ENCODE measurements at regions not wholly inside any gene's neighbourhood (a gene's known extent, or its start where the extent isn't known, plus 50 kb on each side); places are given as distances from the start of the nearest gene placed in this dataset.

GRCh38 chr16:16881814-16882213 lies 502.9 kb downstream of the NPIPA7 start:
- TF ChIP-seq RAD21 (IDR thresholded peaks at IDR 0.05; ENCODE audit: low read length) (no peak), SMC3 (IDR thresholded peaks at IDR 0.05; ENCODE audit: low read depth, low read length) (no peak)
